H1 (cell line): ENCODE measurements at regions not wholly inside any gene's neighbourhood (a gene's known extent, or its start where the extent isn't known, plus 50 kb on each side); places are given as distances from the start of the nearest gene placed in this dataset.

Experiments used
- SIRT6 ChIP-seq: IDR thresholded peaks from one replicate; pipeline ENCODE4 v1.7.1; 2012; ENCODE audit warnings: low read length, inconsistent platforms
- TF ChIP-seq, protein P1 (sequence below): fragments of 300-600 bp; sonication (generic); IDR thresholded peaks from 2 replicates; pipeline ENCODE4 v1.7.1; 2012; ENCODE audit warnings: low read length, moderate library complexity, mild to moderate bottlenecking, inconsistent platforms; ENCODE audit not compliant: insufficient replicate concordance

GRCh38 chr16:59188029-59188428 is 453.9 kb upstream of the GOT2 start (continued):
- TF ChIP-seq, protein P1, sequence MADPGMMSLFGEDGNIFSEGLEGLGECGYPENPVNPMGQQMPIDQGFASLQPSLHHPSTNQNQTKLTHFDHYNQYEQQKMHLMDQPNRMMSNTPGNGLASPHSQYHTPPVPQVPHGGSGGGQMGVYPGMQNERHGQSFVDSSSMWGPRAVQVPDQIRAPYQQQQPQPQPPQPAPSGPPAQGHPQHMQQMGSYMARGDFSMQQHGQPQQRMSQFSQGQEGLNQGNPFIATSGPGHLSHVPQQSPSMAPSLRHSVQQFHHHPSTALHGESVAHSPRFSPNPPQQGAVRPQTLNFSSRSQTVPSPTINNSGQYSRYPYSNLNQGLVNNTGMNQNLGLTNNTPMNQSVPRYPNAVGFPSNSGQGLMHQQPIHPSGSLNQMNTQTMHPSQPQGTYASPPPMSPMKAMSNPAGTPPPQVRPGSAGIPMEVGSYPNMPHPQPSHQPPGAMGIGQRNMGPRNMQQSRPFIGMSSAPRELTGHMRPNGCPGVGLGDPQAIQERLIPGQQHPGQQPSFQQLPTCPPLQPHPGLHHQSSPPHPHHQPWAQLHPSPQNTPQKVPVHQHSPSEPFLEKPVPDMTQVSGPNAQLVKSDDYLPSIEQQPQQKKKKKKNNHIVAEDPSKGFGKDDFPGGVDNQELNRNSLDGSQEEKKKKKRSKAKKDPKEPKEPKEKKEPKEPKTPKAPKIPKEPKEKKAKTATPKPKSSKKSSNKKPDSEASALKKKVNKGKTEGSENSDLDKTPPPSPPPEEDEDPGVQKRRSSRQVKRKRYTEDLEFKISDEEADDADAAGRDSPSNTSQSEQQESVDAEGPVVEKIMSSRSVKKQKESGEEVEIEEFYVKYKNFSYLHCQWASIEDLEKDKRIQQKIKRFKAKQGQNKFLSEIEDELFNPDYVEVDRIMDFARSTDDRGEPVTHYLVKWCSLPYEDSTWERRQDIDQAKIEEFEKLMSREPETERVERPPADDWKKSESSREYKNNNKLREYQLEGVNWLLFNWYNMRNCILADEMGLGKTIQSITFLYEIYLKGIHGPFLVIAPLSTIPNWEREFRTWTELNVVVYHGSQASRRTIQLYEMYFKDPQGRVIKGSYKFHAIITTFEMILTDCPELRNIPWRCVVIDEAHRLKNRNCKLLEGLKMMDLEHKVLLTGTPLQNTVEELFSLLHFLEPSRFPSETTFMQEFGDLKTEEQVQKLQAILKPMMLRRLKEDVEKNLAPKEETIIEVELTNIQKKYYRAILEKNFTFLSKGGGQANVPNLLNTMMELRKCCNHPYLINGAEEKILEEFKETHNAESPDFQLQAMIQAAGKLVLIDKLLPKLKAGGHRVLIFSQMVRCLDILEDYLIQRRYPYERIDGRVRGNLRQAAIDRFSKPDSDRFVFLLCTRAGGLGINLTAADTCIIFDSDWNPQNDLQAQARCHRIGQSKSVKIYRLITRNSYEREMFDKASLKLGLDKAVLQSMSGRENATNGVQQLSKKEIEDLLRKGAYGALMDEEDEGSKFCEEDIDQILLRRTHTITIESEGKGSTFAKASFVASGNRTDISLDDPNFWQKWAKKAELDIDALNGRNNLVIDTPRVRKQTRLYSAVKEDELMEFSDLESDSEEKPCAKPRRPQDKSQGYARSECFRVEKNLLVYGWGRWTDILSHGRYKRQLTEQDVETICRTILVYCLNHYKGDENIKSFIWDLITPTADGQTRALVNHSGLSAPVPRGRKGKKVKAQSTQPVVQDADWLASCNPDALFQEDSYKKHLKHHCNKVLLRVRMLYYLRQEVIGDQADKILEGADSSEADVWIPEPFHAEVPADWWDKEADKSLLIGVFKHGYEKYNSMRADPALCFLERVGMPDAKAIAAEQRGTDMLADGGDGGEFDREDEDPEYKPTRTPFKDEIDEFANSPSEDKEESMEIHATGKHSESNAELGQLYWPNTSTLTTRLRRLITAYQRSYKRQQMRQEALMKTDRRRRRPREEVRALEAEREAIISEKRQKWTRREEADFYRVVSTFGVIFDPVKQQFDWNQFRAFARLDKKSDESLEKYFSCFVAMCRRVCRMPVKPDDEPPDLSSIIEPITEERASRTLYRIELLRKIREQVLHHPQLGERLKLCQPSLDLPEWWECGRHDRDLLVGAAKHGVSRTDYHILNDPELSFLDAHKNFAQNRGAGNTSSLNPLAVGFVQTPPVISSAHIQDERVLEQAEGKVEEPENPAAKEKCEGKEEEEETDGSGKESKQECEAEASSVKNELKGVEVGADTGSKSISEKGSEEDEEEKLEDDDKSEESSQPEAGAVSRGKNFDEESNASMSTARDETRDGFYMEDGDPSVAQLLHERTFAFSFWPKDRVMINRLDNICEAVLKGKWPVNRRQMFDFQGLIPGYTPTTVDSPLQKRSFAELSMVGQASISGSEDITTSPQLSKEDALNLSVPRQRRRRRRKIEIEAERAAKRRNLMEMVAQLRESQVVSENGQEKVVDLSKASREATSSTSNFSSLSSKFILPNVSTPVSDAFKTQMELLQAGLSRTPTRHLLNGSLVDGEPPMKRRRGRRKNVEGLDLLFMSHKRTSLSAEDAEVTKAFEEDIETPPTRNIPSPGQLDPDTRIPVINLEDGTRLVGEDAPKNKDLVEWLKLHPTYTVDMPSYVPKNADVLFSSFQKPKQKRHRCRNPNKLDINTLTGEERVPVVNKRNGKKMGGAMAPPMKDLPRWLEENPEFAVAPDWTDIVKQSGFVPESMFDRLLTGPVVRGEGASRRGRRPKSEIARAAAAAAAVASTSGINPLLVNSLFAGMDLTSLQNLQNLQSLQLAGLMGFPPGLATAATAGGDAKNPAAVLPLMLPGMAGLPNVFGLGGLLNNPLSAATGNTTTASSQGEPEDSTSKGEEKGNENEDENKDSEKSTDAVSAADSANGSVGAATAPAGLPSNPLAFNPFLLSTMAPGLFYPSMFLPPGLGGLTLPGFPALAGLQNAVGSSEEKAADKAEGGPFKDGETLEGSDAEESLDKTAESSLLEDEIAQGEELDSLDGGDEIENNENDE, result no peak
- no peak for TF ChIP-seq SIRT6
